Keratinocyte (primary cell): ENCODE measurements at regions not wholly inside any gene's neighbourhood (a gene's known extent, or its start where the extent isn't known, plus 50 kb on each side); places are given as distances from the start of the nearest gene placed in this dataset.

ENCODE experiments used
- DNase-seq: peaks from one replicate; pipeline ENCODE4 v3.0.0-alpha.2; 2011; ENCODE audit warnings: low read depth, missing footprints, low spot score
- FAIRE-seq: peaks from 2 replicates; lab custom pipeline; 2011; peaks lifted over from hg19 to GRCh38; lab: Jason Lieb, UNC
- H2AFZ ChIP-seq: 2 replicates; pipeline ENCODE4 v1.6.0; 2012; ENCODE audit warnings: low read length, control low read depth, inconsistent platforms; ENCODE audit not compliant: control insufficient read depth
- H3K27ac ChIP-seq: 2 replicates; pipeline ENCODE4 v1.5.1; 2011; ENCODE audit warnings: low read length; ENCODE audit not compliant: control insufficient read depth, insufficient read depth
- H3K27me3 ChIP-seq: 3 replicates; pipeline ENCODE4 v1.6.0; 2011; ENCODE audit warnings: low read length; ENCODE audit not compliant: control insufficient read depth, insufficient read depth; ENCODE audit errors: extremely low read depth
- H3K36me3 ChIP-seq, 2 experiments: 2 replicates in 1 of 2; 3 replicates in 1 of 2; pipeline ENCODE4 v1.5.1; 2011; ENCODE audit warnings: low read length in 2 of 2, mild to moderate bottlenecking in 1 of 2; ENCODE audit not compliant: control insufficient read depth in 2 of 2, insufficient read depth in 2 of 2; ENCODE audit errors: extremely low read depth in 1 of 2
- H3K4me1 ChIP-seq: 3 replicates; pipeline ENCODE4 v1.5.1; 2011; ENCODE audit warnings: low read length; ENCODE audit not compliant: control insufficient read depth, insufficient read depth; ENCODE audit errors: extremely low read depth
- H3K4me2 ChIP-seq: 3 replicates; pipeline ENCODE4 v1.6.0; 2011; ENCODE audit warnings: low read depth, low read length; ENCODE audit not compliant: control insufficient read depth, insufficient read depth; ENCODE audit errors: extremely low read depth
- H3K4me3 ChIP-seq, 3 experiments: fragments of 200-600 bp in 1 of 3; sonication (generic) in 1 of 3; 2 replicates in 2 of 3; 3 replicates in 1 of 3; pipeline ENCODE4 v1.5.1; 2011 to 2016; ENCODE audit warnings: low read length in 3 of 3, mild to moderate bottlenecking in 3 of 3, control low read depth in 2 of 3, inconsistent platforms in 1 of 3, low read depth in 1 of 3, mixed read lengths in 1 of 3, mixed run types in 1 of 3, moderate library complexity in 1 of 3; ENCODE audit not compliant: control insufficient read depth in 2 of 3, insufficient read depth in 2 of 3; ENCODE audit errors: extremely low read depth in 1 of 3
- H3K79me2 ChIP-seq: 2 replicates; pipeline ENCODE4 v1.6.0; 2012; ENCODE audit warnings: low read length; ENCODE audit not compliant: control insufficient read depth, insufficient read depth
- H3K9ac ChIP-seq: 3 replicates; pipeline ENCODE4 v1.6.0; 2011; ENCODE audit warnings: low read length; ENCODE audit not compliant: control insufficient read depth, insufficient read depth; ENCODE audit errors: extremely low read depth
- H3K9me1 ChIP-seq: 3 replicates; pipeline ENCODE4 v1.6.0; 2011; ENCODE audit warnings: low read length; ENCODE audit not compliant: control insufficient read depth, insufficient read depth; ENCODE audit errors: extremely low read depth
- H3K9me3 ChIP-seq: 2 replicates; pipeline ENCODE4 v1.5.1; 2012; ENCODE audit warnings: low read depth, low read length; ENCODE audit not compliant: control insufficient read depth
- H4K20me1 ChIP-seq: 3 replicates; pipeline ENCODE4 v1.6.0; 2011; ENCODE audit warnings: low read length; ENCODE audit not compliant: control insufficient read depth, insufficient read depth; ENCODE audit errors: extremely low read depth
- CTCF ChIP-seq, 3 experiments: IDR thresholded peaks in 1 of 3; conservative IDR thresholded peaks in 1 of 3; optimal IDR thresholded peaks in 1 of 3; 2 replicates in 2 of 3; 3 replicates in 1 of 3; pipeline versions ENCODE3 to v1.5.1; 2011; ENCODE audit warnings: low read length in 3 of 3, mild to moderate bottlenecking in 3 of 3, moderate library complexity in 2 of 3, control low read depth in 1 of 3, inconsistent platforms in 1 of 3; ENCODE audit not compliant: insufficient read depth in 2 of 3; ENCODE audit errors: extremely low read depth in 1 of 3
- EZH2 ChIP-seq: IDR thresholded peaks from one replicate; pipeline ENCODE4 v1.6.1; 2012; ENCODE audit warnings: inconsistent platforms, mild to moderate bottlenecking, low read length, moderate library complexity
- dilution Hi-C: fragments of 300-500 bp; cut with MboI; formaldehyde crosslinking; loops from one replicate; pipeline ENCODE4 v1.7.0; 2020; ENCODE audit warnings: low sequenced_read_pairs; ENCODE audit not compliant: extremely low pct_ligation_motif_present

GRCh38 chr2:59961746-59962145, 591.7 kb downstream of the BCL11A start:
- DNase-seq (no peak), FAIRE-seq (no peak)

GRCh38 chr2:59959944-59960343, 593.5 kb downstream of the BCL11A start:
- no peak for TF ChIP-seq CTCF (optimal IDR thresholded peaks at IDR 0.05 in 1 of 3, IDR thresholded peaks at IDR 0.05 in 1 of 3, conservative IDR thresholded peaks at IDR 0.05 in 1 of 3; ENCODE audit: extremely low read depth in 1 of 3, insufficient read depth in 2 of 3, low read length in 3 of 3)
- TF ChIP-seq EZH2: no peak
- Histone ChIP-seq H3K79me2 (no peaks in the 10 kb centered on the region), H2AFZ (no peak overlapping the region), H3K9ac (no peak overlapping the region), H3K27ac (no peak overlapping the region), H3K9me3 (no peaks in the 10 kb centered on the region), H4K20me1 (no peaks in the 10 kb centered on the region), H3K4me3 (no peak overlapping the region), H3K4me1 (no peaks in the 10 kb centered on the region), H3K4me2 (no peak overlapping the region), H3K9me1 (no peaks in the 10 kb centered on the region), H3K36me3 (no peaks in the 10 kb centered on the region), H3K27me3 (no peaks in the 10 kb centered on the region)
- dilution Hi-C loops: no loop called here
- DNase-seq: no peak
- FAIRE-seq: no peak

More at GRCh38 chr2:59961746-59962145, 591.7 kb downstream of the BCL11A start:
- Histone ChIP-seq H3K4me1 (no peaks in the 10 kb centered on the region), H2AFZ (no peak overlapping the region), H3K36me3 (no peaks in the 10 kb centered on the region), H3K9me3 (no peaks in the 10 kb centered on the region), H3K4me2 (no peak overlapping the region), H3K9ac (no peak overlapping the region), H3K4me3 (no peak overlapping the region), H3K9me1 (no peaks in the 10 kb centered on the region), H3K79me2 (no peaks in the 10 kb centered on the region), H3K27ac (no peak overlapping the region), H3K27me3 (no peaks in the 10 kb centered on the region), H4K20me1 (no peaks in the 10 kb centered on the region)
- dilution Hi-C loops: no loop called here
- no peak for TF ChIP-seq EZH2
- TF ChIP-seq CTCF (optimal IDR thresholded peaks at IDR 0.05 in 1 of 3, IDR thresholded peaks at IDR 0.05 in 1 of 3, conservative IDR thresholded peaks at IDR 0.05 in 1 of 3; ENCODE audit: extremely low read depth in 1 of 3, insufficient read depth in 2 of 3, low read length in 3 of 3): no peak
